HFF-Myc (cell line): ENCODE measurements at regions not wholly inside any gene's neighbourhood (a gene's known extent, or its start where the extent isn't known, plus 50 kb on each side); places are given as distances from the start of the nearest gene placed in this dataset.

Experiments used
- DNase-seq: peaks from one replicate; pipeline ENCODE4 v3.0.0-alpha.2; 2011; ENCODE audit warnings: low read depth; ENCODE audit errors: extremely low read depth
- H3K4me3 ChIP-seq: replicated peaks from 2 replicates; pipeline ENCODE4 v1.5.1; 2011; ENCODE audit warnings: low read depth, mild to moderate bottlenecking, control low read depth, low read length
- CTCF ChIP-seq: IDR thresholded peaks from 2 replicates; pipeline ENCODE4 v1.5.1; 2012; ENCODE audit warnings: mild to moderate bottlenecking, low read depth, low read length, control low read depth; ENCODE audit errors: missing control alignments

- H3K4me3 ChIP-seq: no peak overlapping the region
- no peak for DNase-seq
- TF ChIP-seq CTCF: no peak
Observed at GRCh38 chr1:64417803-64418202, 52.1 kb upstream of the CACHD1 start.
